Hepatocyte (in vitro differentiated cells): ENCODE measurements at regions not wholly inside any gene's neighbourhood (a gene's known extent, or its start where the extent isn't known, plus 50 kb on each side); places are given as distances from the start of the nearest gene placed in this dataset.

ENCODE experiments used
- EZH2phosphoT487 ChIP-seq: fragments of 200-600 bp; sonication (generic); IDR thresholded peaks from one replicate; pipeline ENCODE4 v1.6.1; 2018; ENCODE audit warnings: antibody characterized with exemption, mild to moderate bottlenecking, low read depth, moderate library complexity; ENCODE audit not compliant: unreplicated experiment, severe bottlenecking
- TF ChIP-seq, protein P1 (sequence below): fragments of 200-600 bp; sonication (generic); IDR thresholded peaks from 2 replicates; pipeline ENCODE4 v1.5.1; 2016; ENCODE audit warnings: antibody characterized with exemption, mild to moderate bottlenecking; ENCODE audit not compliant: poor library complexity

- TF ChIP-seq, protein P1, sequence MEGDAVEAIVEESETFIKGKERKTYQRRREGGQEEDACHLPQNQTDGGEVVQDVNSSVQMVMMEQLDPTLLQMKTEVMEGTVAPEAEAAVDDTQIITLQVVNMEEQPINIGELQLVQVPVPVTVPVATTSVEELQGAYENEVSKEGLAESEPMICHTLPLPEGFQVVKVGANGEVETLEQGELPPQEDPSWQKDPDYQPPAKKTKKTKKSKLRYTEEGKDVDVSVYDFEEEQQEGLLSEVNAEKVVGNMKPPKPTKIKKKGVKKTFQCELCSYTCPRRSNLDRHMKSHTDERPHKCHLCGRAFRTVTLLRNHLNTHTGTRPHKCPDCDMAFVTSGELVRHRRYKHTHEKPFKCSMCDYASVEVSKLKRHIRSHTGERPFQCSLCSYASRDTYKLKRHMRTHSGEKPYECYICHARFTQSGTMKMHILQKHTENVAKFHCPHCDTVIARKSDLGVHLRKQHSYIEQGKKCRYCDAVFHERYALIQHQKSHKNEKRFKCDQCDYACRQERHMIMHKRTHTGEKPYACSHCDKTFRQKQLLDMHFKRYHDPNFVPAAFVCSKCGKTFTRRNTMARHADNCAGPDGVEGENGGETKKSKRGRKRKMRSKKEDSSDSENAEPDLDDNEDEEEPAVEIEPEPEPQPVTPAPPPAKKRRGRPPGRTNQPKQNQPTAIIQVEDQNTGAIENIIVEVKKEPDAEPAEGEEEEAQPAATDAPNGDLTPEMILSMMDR = no peak
- TF ChIP-seq EZH2phosphoT487 = no peak
Measured at GRCh38 chr9:34826999-34827538, 117.1 kb upstream of the CCL21 start.
